GM18861 (cell line): ENCODE measurements at regions not wholly inside any gene's neighbourhood (a gene's known extent, or its start where the extent isn't known, plus 50 kb on each side); places are given as distances from the start of the nearest gene placed in this dataset.

Experiments used
- ATAC-seq: cut with Tn5 transposase; IDR thresholded peaks from one replicate; pipeline ENCODE4 v1.9.1; 2021; ENCODE audit not compliant: unreplicated experiment

DNA sequence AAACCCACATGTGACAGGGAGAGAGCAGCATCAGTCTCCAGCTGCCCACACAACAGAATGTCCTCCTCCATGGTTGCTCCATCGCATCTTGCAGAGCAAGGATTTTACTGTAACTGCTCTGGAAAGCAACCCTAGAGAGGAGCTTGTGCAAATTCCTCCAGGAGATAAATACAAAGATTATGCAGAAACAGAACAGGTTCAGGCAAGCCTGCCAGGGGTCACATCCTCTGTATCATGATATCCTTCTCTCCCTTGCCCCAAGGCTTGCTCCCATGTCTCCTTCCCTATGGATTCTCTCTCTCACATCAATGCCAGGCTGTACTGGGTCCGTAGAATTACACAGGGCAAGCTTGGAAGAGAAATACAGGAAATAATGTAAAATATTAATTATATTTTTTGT lies 226.0 kb downstream of the MPDZ start:
- ATAC-seq = no peak

DNA sequence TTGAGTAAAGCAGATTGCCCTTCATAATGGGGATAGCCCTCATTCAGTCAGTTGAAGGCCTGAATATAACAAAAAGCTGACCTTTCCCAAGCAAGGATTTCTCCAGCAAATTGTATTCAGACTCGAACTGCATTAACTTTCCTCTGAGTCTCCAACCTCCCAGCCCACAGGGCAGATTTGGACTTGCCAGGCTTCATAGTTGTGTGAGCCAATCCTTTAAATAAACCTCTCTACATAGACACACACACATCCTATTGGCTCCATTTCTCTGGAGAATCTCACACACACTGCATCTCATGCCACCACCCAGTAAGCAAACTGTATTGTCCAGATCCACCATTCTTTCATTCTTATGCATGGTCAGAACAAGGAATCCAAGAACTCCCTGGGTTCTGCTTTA lies 225.1 kb downstream of the MPDZ start:
- ATAC-seq = no peak
